HepG2 (cell line): ENCODE measurements at regions not wholly inside any gene's neighbourhood (a gene's known extent, or its start where the extent isn't known, plus 50 kb on each side); places are given as distances from the start of the nearest gene placed in this dataset.

ENCODE experiments used
- AGO2 ChIP-seq: fragments of 200-400 bp; formaldehyde crosslinking; optimal IDR thresholded peaks from 2 replicates; pipeline ENCODE3; 2017; ENCODE audit warnings: mild to moderate bottlenecking, low read depth, low read length, moderate library complexity
- CTCF ChIP-seq: sonication (generic); formaldehyde crosslinking; IDR thresholded peaks from 2 replicates; pipeline ENCODE4 v1.5.0; 2020; ENCODE audit warnings: mild to moderate bottlenecking, missing genetic modification reagents, moderate library complexity
- MYC ChIP-seq: sonication (generic); formaldehyde crosslinking; IDR thresholded peaks from 2 replicates; pipeline ENCODE4 v1.9.0; 2021; ENCODE audit warnings: missing genetic modification reagents, borderline replicate concordance
- SMAD3 ChIP-seq: sonication (generic); formaldehyde crosslinking; IDR thresholded peaks from 2 replicates; pipeline ENCODE4 v1.4.0; 2020; ENCODE audit warnings: missing genetic modification reagents
- TBX2 ChIP-seq: sonication (generic); formaldehyde crosslinking; IDR thresholded peaks from 2 replicates; pipeline ENCODE4 v1.5.0; 2020; ENCODE audit warnings: missing genetic modification reagents, mild to moderate bottlenecking, borderline replicate concordance
- ZNF138 ChIP-seq: sonication (generic); formaldehyde crosslinking; IDR thresholded peaks from 2 replicates; pipeline ENCODE4 v1.5.0; 2020; ENCODE audit warnings: mild to moderate bottlenecking, low read depth, missing genetic modification reagents
- ZNF317 ChIP-seq: sonication (generic); formaldehyde crosslinking; IDR thresholded peaks from 2 replicates; pipeline ENCODE4 v1.5.0; 2020; ENCODE audit warnings: mild to moderate bottlenecking, missing genetic modification reagents
- ZNF343 ChIP-seq: sonication (generic); formaldehyde crosslinking; IDR thresholded peaks from 2 replicates; pipeline ENCODE4 v1.4.0; 2020; ENCODE audit warnings: mild to moderate bottlenecking, missing genetic modification reagents
- ZNF382 ChIP-seq: sonication (generic); formaldehyde crosslinking; IDR thresholded peaks from 2 replicates; pipeline ENCODE4 v1.5.0; 2020; ENCODE audit warnings: missing genetic modification reagents, mild to moderate bottlenecking, borderline replicate concordance
- ZNF503 ChIP-seq: sonication (generic); formaldehyde crosslinking; IDR thresholded peaks from 2 replicates; pipeline ENCODE4 v1.4.0; 2020; ENCODE audit warnings: missing genetic modification reagents
- ZNF512B ChIP-seq: sonication (generic); formaldehyde crosslinking; IDR thresholded peaks from 2 replicates; pipeline ENCODE4 v1.5.1; 2020; ENCODE audit warnings: missing genetic modification reagents, mild to moderate bottlenecking, borderline replicate concordance

- TF ChIP-seq MYC (CRISPR knock-in tag) (no peak), CTCF (CRISPR knock-in tag) (no peak), ZNF503 (CRISPR knock-in tag) (no peak), ZNF317 (CRISPR knock-in tag) (no peak), TBX2 (no peak), ZNF138 (CRISPR knock-in tag) (no peak), ZNF512B (CRISPR knock-in tag) (no peak), SMAD3 (CRISPR knock-in tag) (no peak), ZNF382 (CRISPR knock-in tag) (no peak), ZNF343 (no peak), AGO2 (no peak)
These were observed 336.6 kb upstream of the MYT1L start for GRCh38 chr2:2667690-2668089.
